Endothelial cell of umbilical vein (primary cell): ENCODE measurements at regions not wholly inside any gene's neighbourhood (a gene's known extent, or its start where the extent isn't known, plus 50 kb on each side); places are given as distances from the start of the nearest gene placed in this dataset.

Experiments used
- BruUV-seq: library from RNA; stranded (reverse); fragments of 400-500 nt; replicated peaks from 2 replicates; lab custom pipeline; 2021; lab: Mats Ljungman, UMichigan
- CTCF ChIA-PET: fragments of 300-600, 350-600 bp; sonication (Branson Sonifier 250); formaldehyde crosslinking; loops from one replicate; lab custom pipeline; 2021; ENCODE audit warnings: antibody characterized with exemption, inconsistent platforms; lab: Charles Lee
- POLR2A ChIA-PET: fragments of 300-600, 350-600 bp; sonication (Branson Sonifier 250); formaldehyde crosslinking; loops from one replicate; lab custom pipeline; 2021; ENCODE audit warnings: antibody characterized with exemption, inconsistent platforms; lab: Charles Lee
- DNase-seq: peaks from one replicate; pipeline ENCODE4 v3.0.0-alpha.2; 2011; ENCODE audit warnings: low read depth, low spot score
- FAIRE-seq: peaks from 2 replicates; lab custom pipeline; 2011; peaks lifted over from hg19 to GRCh38; lab: Jason Lieb, UNC
- H2AFZ ChIP-seq: 2 replicates; pipeline ENCODE4 v1.6.0; 2012; ENCODE audit warnings: low read depth, low read length, control low read depth, inconsistent platforms
- H3K27ac ChIP-seq: 2 replicates; pipeline ENCODE4 v1.5.1; 2011; ENCODE audit warnings: low read depth, mild to moderate bottlenecking, control low read depth, low read length, moderate library complexity; ENCODE audit not compliant: insufficient read depth
- H3K27me3 ChIP-seq, 2 experiments: 2 replicates each; pipeline versions ENCODE4 v1.6.0 to v1.6.1; 2011; ENCODE audit warnings: low read length in 2 of 2, mixed read lengths in 1 of 2; ENCODE audit not compliant: control insufficient read depth in 2 of 2, insufficient read depth in 2 of 2
- H3K36me3 ChIP-seq, 2 experiments: 2 replicates in 1 of 2; 3 replicates in 1 of 2; pipeline ENCODE4 v1.5.1; 2011; ENCODE audit warnings: low read length in 2 of 2, mild to moderate bottlenecking in 1 of 2, moderate library complexity in 1 of 2; ENCODE audit not compliant: control insufficient read depth in 2 of 2, insufficient read depth in 2 of 2; ENCODE audit errors: extremely low read depth in 1 of 2
- H3K4me1 ChIP-seq: 3 replicates; pipeline ENCODE4 v1.5.1; 2011; ENCODE audit warnings: mild to moderate bottlenecking, low read length; ENCODE audit not compliant: control insufficient read depth, insufficient read depth; ENCODE audit errors: extremely low read depth
- H3K4me2 ChIP-seq: 2 replicates; pipeline ENCODE4 v1.6.1; 2011; ENCODE audit warnings: low read length, control low read depth, mixed read lengths; ENCODE audit not compliant: insufficient read depth
- H3K4me3 ChIP-seq, 3 experiments: fragments of 200-600 bp in 1 of 3; sonication (generic), shearing (Covaris generic) in 1 of 3; replicated peaks in 1 of 3; 2 replicates each; pipeline ENCODE4 v1.5.1; 2011 to 2016; ENCODE audit warnings: control low read depth in 3 of 3, low read length in 3 of 3, mild to moderate bottlenecking in 2 of 3, inconsistent platforms in 1 of 3, low read depth in 1 of 3, moderate library complexity in 1 of 3; ENCODE audit not compliant: insufficient read depth in 1 of 3
- H3K79me2 ChIP-seq: 2 replicates; pipeline ENCODE4 v1.6.0; 2012; ENCODE audit warnings: low read length, inconsistent platforms; ENCODE audit not compliant: control insufficient read depth, insufficient read depth
- H3K9ac ChIP-seq: replicated peaks from 2 replicates; pipeline ENCODE3; 2011; ENCODE audit warnings: low read length, control low read depth; ENCODE audit not compliant: insufficient read depth; ENCODE audit errors: extremely low read depth
- H3K9me1 ChIP-seq: replicated peaks from 3 replicates; pipeline ENCODE4 v1.6.0; 2011; ENCODE audit warnings: mild to moderate bottlenecking, low read length; ENCODE audit not compliant: control insufficient read depth, insufficient read depth; ENCODE audit errors: extremely low read depth
- H3K9me3 ChIP-seq: replicated peaks from 2 replicates; pipeline ENCODE4 v1.5.1; 2012; ENCODE audit warnings: low read length, inconsistent platforms; ENCODE audit not compliant: control insufficient read depth, insufficient read depth
- H4K20me1 ChIP-seq: replicated peaks from 2 replicates; pipeline ENCODE3; 2011; ENCODE audit warnings: mild to moderate bottlenecking, low read length; ENCODE audit not compliant: control insufficient read depth, insufficient read depth; ENCODE audit errors: extremely low read depth
- EZH2 ChIP-seq: IDR thresholded peaks from 2 replicates; pipeline ENCODE4 v1.6.1; 2012; ENCODE audit warnings: borderline replicate concordance, low read depth, mild to moderate bottlenecking, moderate library complexity, low read length, inconsistent platforms; ENCODE audit not compliant: severe bottlenecking
- FOS ChIP-seq: IDR thresholded peaks from 2 replicates; pipeline ENCODE4 v1.6.1; 2011; ENCODE audit warnings: mild to moderate bottlenecking, low read length, moderate library complexity, borderline replicate concordance; ENCODE audit not compliant: insufficient read depth
- GATA2 ChIP-seq: IDR thresholded peaks from 2 replicates; pipeline ENCODE4 v1.7.0; 2011; ENCODE audit warnings: low read depth, mild to moderate bottlenecking, moderate library complexity, mixed read lengths, low read length; ENCODE audit not compliant: insufficient read length, insufficient read depth
- JUN ChIP-seq: IDR thresholded peaks from 2 replicates; pipeline ENCODE4 v1.6.1; 2011; ENCODE audit warnings: borderline replicate concordance, low read depth; ENCODE audit not compliant: insufficient read length, insufficient read depth
- MAX ChIP-seq: IDR thresholded peaks from 2 replicates; pipeline ENCODE4 v1.6.1; 2011; ENCODE audit not compliant: insufficient read depth, insufficient read length
- MYC ChIP-seq: IDR thresholded peaks from one replicate; pipeline ENCODE4 v1.6.1; 2011; ENCODE audit warnings: mild to moderate bottlenecking, low read depth, low read length
- POLR2A ChIP-seq: IDR thresholded peaks from 2 replicates; pipeline ENCODE4 v1.6.1; 2012; ENCODE audit warnings: low read depth, mild to moderate bottlenecking, control low read depth, low read length
- POLR2AphosphoS5 ChIP-seq: IDR thresholded peaks from 2 replicates; pipeline ENCODE4 v1.6.1; 2012; ENCODE audit warnings: low read depth, mild to moderate bottlenecking, control low read depth, low read length, moderate library complexity; ENCODE audit not compliant: insufficient read depth
- dilution Hi-C: fragments of 300-500 bp; cut with MboI; formaldehyde crosslinking; loops from one replicate; pipeline ENCODE4 v1.15.0; 2019; ENCODE audit warnings: low sequenced_read_pairs; ENCODE audit not compliant: extremely low pct_ligation_motif_present
- intact Hi-C: fragments of 100-400 bp; cut with micrococcal nuclease; formaldehyde crosslinking; loops from one replicate; pipeline ENCODE4 v1.10.0; 2022
- TF ChIP-seq, protein P1 (sequence below), 2 donors: IDR thresholded peaks; 1 replicate in 1 of 2; 2 replicates in 1 of 2; pipeline ENCODE4 v1.5.1; 2011; ENCODE audit warnings: low read length in 2 of 2, mild to moderate bottlenecking in 2 of 2, moderate library complexity in 2 of 2, control low read depth in 1 of 2, inconsistent platforms in 1 of 2, low read depth in 1 of 2; ENCODE audit not compliant: insufficient read depth in 1 of 2; ENCODE audit errors: extremely low read depth in 1 of 2

GRCh38 chr14:39853441-39853840 lies 421.2 kb upstream of the FBXO33 start:
- no TSS peak for BruUV-seq
- Histone ChIP-seq H3K79me2 (no peaks in the 10 kb centered on the region), H3K27ac (no peak overlapping the region), H2AFZ (no peak overlapping the region), H3K4me1 (no peaks in the 10 kb centered on the region), H3K9ac (no peak overlapping the region), H3K27me3 (no peaks in the 10 kb centered on the region), H3K9me1 (no peaks in the 10 kb centered on the region), H3K4me3 (no peak overlapping the region), H4K20me1 (no peaks in the 10 kb centered on the region), H3K9me3 (no peaks in the 10 kb centered on the region), H3K36me3 (no peaks in the 10 kb centered on the region), H3K4me2 (no peak overlapping the region)
- intact Hi-C loops (no loop called here), dilution Hi-C loops (no loop called here)
- FAIRE-seq (no peak), DNase-seq (no peak)
- POLR2A ChIA-PET, result no interaction called here
- TF ChIP-seq JUN (no peak), GATA2 (no peak), POLR2AphosphoS5 (no peak), EZH2 (no peak), FOS (no peak), MYC (no peak), MAX (no peak), POLR2A (no peak)
- TF ChIP-seq, protein P1, sequence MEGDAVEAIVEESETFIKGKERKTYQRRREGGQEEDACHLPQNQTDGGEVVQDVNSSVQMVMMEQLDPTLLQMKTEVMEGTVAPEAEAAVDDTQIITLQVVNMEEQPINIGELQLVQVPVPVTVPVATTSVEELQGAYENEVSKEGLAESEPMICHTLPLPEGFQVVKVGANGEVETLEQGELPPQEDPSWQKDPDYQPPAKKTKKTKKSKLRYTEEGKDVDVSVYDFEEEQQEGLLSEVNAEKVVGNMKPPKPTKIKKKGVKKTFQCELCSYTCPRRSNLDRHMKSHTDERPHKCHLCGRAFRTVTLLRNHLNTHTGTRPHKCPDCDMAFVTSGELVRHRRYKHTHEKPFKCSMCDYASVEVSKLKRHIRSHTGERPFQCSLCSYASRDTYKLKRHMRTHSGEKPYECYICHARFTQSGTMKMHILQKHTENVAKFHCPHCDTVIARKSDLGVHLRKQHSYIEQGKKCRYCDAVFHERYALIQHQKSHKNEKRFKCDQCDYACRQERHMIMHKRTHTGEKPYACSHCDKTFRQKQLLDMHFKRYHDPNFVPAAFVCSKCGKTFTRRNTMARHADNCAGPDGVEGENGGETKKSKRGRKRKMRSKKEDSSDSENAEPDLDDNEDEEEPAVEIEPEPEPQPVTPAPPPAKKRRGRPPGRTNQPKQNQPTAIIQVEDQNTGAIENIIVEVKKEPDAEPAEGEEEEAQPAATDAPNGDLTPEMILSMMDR (IDR thresholded peaks at IDR 0.05; ENCODE audit: extremely low read depth in 1 of 2, insufficient read depth in 1 of 2, low read depth in 1 of 2, low read length in 2 of 2), result no peak
- CTCF ChIA-PET, result no interaction called here
